Esophagus squamous epithelium (tissue), 4 donors: ENCODE measurements at regions not wholly inside any gene's neighbourhood (a gene's known extent, or its start where the extent isn't known, plus 50 kb on each side); places are given as distances from the start of the nearest gene placed in this dataset.

Experiments used
- POLR2A ChIP-seq, 4 donors: fragments of 450-650 bp; IDR thresholded peaks; one replicate each; pipeline ENCODE4 v1.6.1; 2017; ENCODE audit warnings: antibody characterized with exemption in 4 of 4, mild to moderate bottlenecking in 4 of 4, moderate library complexity in 3 of 4
- TF ChIP-seq, protein P1 (sequence below), 6 experiments: fragments of 450-650 bp in 4 of 6; fragments of 200-600 bp in 2 of 6; sonication (generic) in 2 of 6; IDR thresholded peaks; one replicate each; pipeline ENCODE4 v1.5.1; 2016 to 2019; ENCODE audit warnings: antibody characterized with exemption in 6 of 6, mild to moderate bottlenecking in 4 of 6, moderate library complexity in 4 of 6

DNA sequence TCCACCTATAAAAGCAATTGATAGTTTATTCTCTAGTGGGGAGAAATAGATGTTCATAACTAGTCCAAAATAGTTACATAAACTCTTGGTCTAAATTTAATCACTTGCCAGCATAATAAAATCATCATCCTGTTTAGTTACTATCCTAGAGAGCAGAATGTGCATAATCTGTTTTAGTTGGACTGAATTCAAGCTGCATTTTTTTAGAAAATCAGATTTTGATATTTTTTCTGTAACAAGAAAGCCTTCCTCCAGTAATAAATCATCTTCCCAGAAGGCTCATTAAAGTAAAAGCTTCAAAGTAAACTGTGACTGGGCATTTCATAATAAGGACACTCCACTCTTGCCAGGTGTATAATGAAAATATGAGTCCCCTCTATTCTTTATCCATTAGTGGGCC is 453.1 kb downstream of the TRAM1L1 start:
- TF ChIP-seq, protein P1, sequence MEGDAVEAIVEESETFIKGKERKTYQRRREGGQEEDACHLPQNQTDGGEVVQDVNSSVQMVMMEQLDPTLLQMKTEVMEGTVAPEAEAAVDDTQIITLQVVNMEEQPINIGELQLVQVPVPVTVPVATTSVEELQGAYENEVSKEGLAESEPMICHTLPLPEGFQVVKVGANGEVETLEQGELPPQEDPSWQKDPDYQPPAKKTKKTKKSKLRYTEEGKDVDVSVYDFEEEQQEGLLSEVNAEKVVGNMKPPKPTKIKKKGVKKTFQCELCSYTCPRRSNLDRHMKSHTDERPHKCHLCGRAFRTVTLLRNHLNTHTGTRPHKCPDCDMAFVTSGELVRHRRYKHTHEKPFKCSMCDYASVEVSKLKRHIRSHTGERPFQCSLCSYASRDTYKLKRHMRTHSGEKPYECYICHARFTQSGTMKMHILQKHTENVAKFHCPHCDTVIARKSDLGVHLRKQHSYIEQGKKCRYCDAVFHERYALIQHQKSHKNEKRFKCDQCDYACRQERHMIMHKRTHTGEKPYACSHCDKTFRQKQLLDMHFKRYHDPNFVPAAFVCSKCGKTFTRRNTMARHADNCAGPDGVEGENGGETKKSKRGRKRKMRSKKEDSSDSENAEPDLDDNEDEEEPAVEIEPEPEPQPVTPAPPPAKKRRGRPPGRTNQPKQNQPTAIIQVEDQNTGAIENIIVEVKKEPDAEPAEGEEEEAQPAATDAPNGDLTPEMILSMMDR (IDR thresholded peaks at IDR 0.05): no peak
- no peak for TF ChIP-seq POLR2A (IDR thresholded peaks at IDR 0.05)
